Stimulated activated CD4-positive, alpha-beta T cell treated with anti-CD3 and anti-CD28 coated beads, Interleukin-15, amount 100 ng/mL, for 48 hours (primary cell): ENCODE measurements at regions not wholly inside any gene's neighbourhood (a gene's known extent, or its start where the extent isn't known, plus 50 kb on each side); places are given as distances from the start of the nearest gene placed in this dataset.
"Not testable (repeated sequence)": the region's sequence is repeated elsewhere in the genome, so short reads cannot be mapped to it uniquely, and the experiment has no call there.

Experiments used
- DNase-seq, 2 donors: peaks; one replicate each; pipeline ENCODE4 v3.0.0-alpha.2; 2020; ENCODE audit warnings: low read depth in 2 of 2

- no peak for DNase-seq
These were observed 53.5 kb downstream of the XCL2 start for GRCh38 chr1:168490306-168490705.

- no peak for DNase-seq
These were observed 55.7 kb downstream of the XCL2 start for GRCh38 chr1:168488138-168488537.

- DNase-seq, result not testable (repeated sequence)
These were observed 57.0 kb downstream of the XCL2 start for GRCh38 chr1:168486820-168487219.

- no peak for DNase-seq
These were observed 58.7 kb downstream of the XCL2 start for GRCh38 chr1:168485048-168485447.

- DNase-seq, result no peak
These were observed 59.7 kb downstream of the XCL2 start for GRCh38 chr1:168484083-168484482.

GRCh38 chr1:168483539-168483938 is 60.3 kb downstream of the XCL2 start:
- DNase-seq, result no peak

GRCh38 chr1:168482106-168482505 is 61.7 kb downstream of the XCL2 start:
- no peak for DNase-seq

- no peak for DNase-seq
These were observed 62.2 kb downstream of the XCL2 start for GRCh38 chr1:168481586-168481985.

GRCh38 chr1:168480997-168481396 is 62.8 kb downstream of the XCL2 start:
- no peak for DNase-seq

- no peak for DNase-seq
These were observed 66.0 kb downstream of the XCL2 start for GRCh38 chr1:168477792-168478191.

GRCh38 chr1:168476588-168477385 is 67.0 kb downstream of the XCL2 start:
- no peak for DNase-seq

- DNase-seq, result no peak
These were observed 69.5 kb downstream of the XCL2 start for GRCh38 chr1:168474322-168474721.

- DNase-seq, result no peak
These were observed 70.7 kb downstream of the XCL2 start for GRCh38 chr1:168473126-168473525.

- DNase-seq, result no peak
These were observed 71.6 kb downstream of the XCL2 start for GRCh38 chr1:168472223-168472622.

GRCh38 chr1:168470901-168471431 is 72.8 kb downstream of the XCL2 start:
- no peak for DNase-seq

- DNase-seq, result peak; percentile 13 to 20
These were observed 74.1 kb downstream of the XCL2 start for GRCh38 chr1:168469690-168470089.

- no peak for DNase-seq
These were observed 75.0 kb downstream of the XCL2 start for GRCh38 chr1:168468822-168469221.

- no peak for DNase-seq
These were observed 75.6 kb downstream of the XCL2 start for GRCh38 chr1:168468042-168468809.

- no peak for DNase-seq
These were observed 76.3 kb downstream of the XCL2 start for GRCh38 chr1:168467452-168467851.

- DNase-seq, result no peak
These were observed 77.1 kb downstream of the XCL2 start for GRCh38 chr1:168466714-168467131.

- peak; percentile 41 to 55 for DNase-seq
These were observed 77.6 kb downstream of the XCL2 start for GRCh38 chr1:168466092-168466713.

GRCh38 chr1:168461108-168461507 is 82.7 kb downstream of the XCL2 start:
- not testable (repeated sequence) for DNase-seq
